IMR-90 (cell line): ENCODE measurements at regions not wholly inside any gene's neighbourhood (a gene's known extent, or its start where the extent isn't known, plus 50 kb on each side); places are given as distances from the start of the nearest gene placed in this dataset.

Experiments
- ATAC-seq: fragments of 200-7000 bp; cut with Tn5 transposase; 2 replicates; pipeline ENCODE4 v1.9.1; 2020; ENCODE audit warnings: low read depth, mild to moderate bottlenecking, moderate library complexity
- BruUV-seq: library from RNA; stranded (reverse); fragments of 400-500 nt; replicated peaks from 2 replicates; lab custom pipeline; 2021; lab: Mats Ljungman, UMichigan
- CTCF ChIA-PET: fragments of 300-600 bp; formaldehyde crosslinking; extraction: SDS; loops from one replicate; lab custom pipeline; 2021; ENCODE audit warnings: antibody characterized with exemption; lab: Yijun Ruan, JAX
- POLR2A ChIA-PET: fragments of 300-600 bp; sonication (Branson Sonifier 250); formaldehyde crosslinking; loops from one replicate; lab custom pipeline; 2022; ENCODE audit warnings: antibody characterized with exemption; ENCODE audit not compliant: unreplicated experiment; lab: Charles Lee
- DNase-seq: peaks from one replicate; pipeline ENCODE4 v3.0.0; 2013
- H2AFZ ChIP-seq: replicated peaks from 2 replicates; pipeline ENCODE3; 2013; ENCODE audit warnings: low read length, mild to moderate bottlenecking; ENCODE audit not compliant: poor library complexity
- H2AK5ac ChIP-seq: 2 replicates; pipeline ENCODE4 v1.6.1; 2013; ENCODE audit warnings: low read depth, low read length, inconsistent platforms
- H2AK9ac ChIP-seq: replicated peaks from 2 replicates; pipeline ENCODE3; 2013; ENCODE audit warnings: mild to moderate bottlenecking, low read depth, low read length, moderate library complexity; ENCODE audit not compliant: poor library complexity
- H2BK120ac ChIP-seq: 2 replicates; pipeline ENCODE4 v1.6.1; 2013; ENCODE audit warnings: low read depth, low read length, inconsistent platforms
- H2BK15ac ChIP-seq: 3 replicates; pipeline ENCODE4 v1.6.1; 2013; ENCODE audit warnings: low read depth, low read length, inconsistent platforms
- H2BK20ac ChIP-seq: 2 replicates; pipeline ENCODE4 v1.6.1; 2013; ENCODE audit warnings: low read depth, mild to moderate bottlenecking, inconsistent platforms, low read length, moderate library complexity
- H2BK5ac ChIP-seq: 2 replicates; pipeline ENCODE4 v1.6.1; 2013; ENCODE audit warnings: mild to moderate bottlenecking, low read depth, low read length, inconsistent platforms; ENCODE audit not compliant: poor library complexity, severe bottlenecking
- H3K14ac ChIP-seq: replicated peaks from 2 replicates; pipeline ENCODE4 v1.6.1; 2013; ENCODE audit warnings: low read depth, low read length, inconsistent platforms
- H3K18ac ChIP-seq: 2 replicates; pipeline ENCODE4 v1.6.1; 2013; ENCODE audit warnings: low read depth, low read length, control low read depth
- H3K23ac ChIP-seq: 2 replicates; pipeline ENCODE4 v1.6.1; 2013; ENCODE audit warnings: low read depth, low read length, inconsistent platforms
- H3K27ac ChIP-seq: 2 replicates; pipeline ENCODE4 v1.5.1; 2013; ENCODE audit warnings: mild to moderate bottlenecking, control low read depth, low read length; ENCODE audit not compliant: insufficient read depth
- H3K27me3 ChIP-seq: 2 replicates; pipeline ENCODE4 v1.6.1; 2013; ENCODE audit warnings: low read length; ENCODE audit not compliant: control insufficient read depth, insufficient read depth
- H3K36me3 ChIP-seq: 2 replicates; pipeline ENCODE4 v1.6.1; 2013; ENCODE audit warnings: low read length, mixed read lengths; ENCODE audit not compliant: control insufficient read depth, insufficient read depth
- H3K4ac ChIP-seq: 2 replicates; pipeline ENCODE4 v1.6.1; 2013; ENCODE audit warnings: low read depth, low read length, inconsistent platforms
- H3K4me1 ChIP-seq: 2 replicates; pipeline ENCODE4 v1.6.1; 2013; ENCODE audit warnings: low read length, mixed read lengths; ENCODE audit not compliant: control insufficient read depth, insufficient read depth
- H3K4me2 ChIP-seq: 2 replicates; pipeline ENCODE4 v1.6.1; 2013; ENCODE audit warnings: low read depth, mild to moderate bottlenecking, control low read depth, low read length, moderate library complexity
- H3K4me3 ChIP-seq: 2 replicates; pipeline ENCODE4 v1.5.1; 2013; ENCODE audit warnings: low read depth, mild to moderate bottlenecking, control low read depth, low read length, moderate library complexity; ENCODE audit not compliant: insufficient read depth
- H3K56ac ChIP-seq: 2 replicates; pipeline ENCODE4 v1.6.1; 2013; ENCODE audit warnings: low read length, inconsistent platforms; ENCODE audit not compliant: insufficient read depth; ENCODE audit errors: extremely low read depth
- H3K79me1 ChIP-seq, 2 experiments: 2 replicates each; pipeline ENCODE4 v1.6.1; 2013; ENCODE audit warnings: low read length in 2 of 2, inconsistent platforms in 1 of 2, low read depth in 1 of 2
- H3K9ac ChIP-seq: 2 replicates; pipeline ENCODE4 v1.6.1; 2013; ENCODE audit warnings: low read depth, low read length, control low read depth
- H3K9me1 ChIP-seq: 2 replicates; pipeline ENCODE4 v1.6.1; 2013; ENCODE audit warnings: low read length, inconsistent platforms; ENCODE audit not compliant: insufficient read depth
- H3K9me3 ChIP-seq: 2 replicates; pipeline ENCODE4 v1.6.1; 2013; ENCODE audit warnings: low read length; ENCODE audit not compliant: control insufficient read depth, insufficient read depth
- H4K20me1 ChIP-seq: 2 replicates; pipeline ENCODE4 v1.6.1; 2013; ENCODE audit warnings: low read length, inconsistent platforms; ENCODE audit not compliant: insufficient read depth
- H4K5ac ChIP-seq: 2 replicates; pipeline ENCODE4 v1.6.1; 2013; ENCODE audit warnings: mild to moderate bottlenecking, low read depth, low read length, control low read depth
- H4K8ac ChIP-seq, 2 experiments: 2 replicates each; pipeline ENCODE4 v1.6.1; 2013; ENCODE audit warnings: low read depth in 2 of 2, low read length in 2 of 2, control low read depth in 1 of 2, inconsistent platforms in 1 of 2
- H4K91ac ChIP-seq: 2 replicates; pipeline ENCODE4 v1.6.1; 2013; ENCODE audit warnings: low read depth, low read length, inconsistent platforms; ENCODE audit not compliant: insufficient read depth
- CHD1 ChIP-seq: IDR thresholded peaks from 2 replicates; pipeline ENCODE4 v1.6.1; 2012; ENCODE audit warnings: low read depth, low read length, improper control_type of control experiment
- FOS ChIP-seq: fragments of 150-350 bp; IDR thresholded peaks from 2 replicates; pipeline ENCODE4 v1.6.1; 2016; ENCODE audit warnings: low read depth, low read length
- NFE2L2 ChIP-seq: fragments of 150-350 bp; IDR thresholded peaks from 2 replicates; pipeline ENCODE4 v1.6.1; 2016; ENCODE audit warnings: low read depth, mild to moderate bottlenecking, low read length
- WGBS, 2 experiments: methylation state at CpG; one replicate each; pipeline versions ENCODE4 v1.1.5 to v1.1.7; 2013; ENCODE audit warnings: missing lambda C conversion rate in 2 of 2; ENCODE audit not compliant: insufficient read length in 1 of 2; ENCODE audit errors: extremely low coverage in 2 of 2; 5-methylcytosine and 5-hydroxymethylcytosine counted together
- dilution Hi-C: fragments of 300-500 bp; cut with HindIII; formaldehyde crosslinking; loops from one replicate; pipeline ENCODE4 v1.14.3; 2018; ENCODE audit warnings: low sequenced_read_pairs; ENCODE audit not compliant: unreplicated experiment
- in situ Hi-C: fragments of 300-500 bp; cut with MboI; formaldehyde crosslinking; loops from 3 replicates; pipeline ENCODE4 v1.14.3; 2019; ENCODE audit warnings: low sequenced_read_pairs, inconsistent platforms, mixed read lengths
- intact Hi-C: fragments of 100-400 bp; cut with micrococcal nuclease; formaldehyde crosslinking; loops from 2 replicates; pipeline ENCODE4 v1.10.0; 2022
- TF ChIP-seq, protein P1 (sequence below): fragments of 150-350 bp; IDR thresholded peaks from 2 replicates; pipeline ENCODE4 v1.6.1; 2017; ENCODE audit warnings: mild to moderate bottlenecking, antibody characterized with exemption, low read length, low read depth
- TF ChIP-seq, protein P2 (sequence below): conservative IDR thresholded peaks from 2 replicates; pipeline ENCODE4 v1.5.1; 2012; ENCODE audit warnings: mild to moderate bottlenecking, low read depth, low read length, improper control_type of control experiment

DNA sequence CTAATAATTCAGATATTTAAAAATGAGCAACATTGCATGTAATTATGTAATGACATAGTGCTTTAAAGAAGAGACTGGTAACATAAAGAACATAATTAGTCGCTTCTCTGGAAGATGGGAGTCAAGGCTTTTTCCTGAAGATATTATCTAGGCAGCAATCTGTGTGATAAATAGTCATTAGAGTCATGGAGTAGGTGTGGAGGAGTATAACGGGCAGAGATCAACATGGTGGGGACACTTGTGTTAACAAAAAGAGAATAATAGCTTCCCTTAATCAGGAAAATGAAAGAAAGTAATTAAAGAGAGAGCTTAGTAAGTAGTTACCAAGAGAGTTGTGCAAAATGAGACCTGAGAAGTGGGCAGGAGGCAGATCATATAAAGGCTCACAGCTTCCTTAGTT is 1417.1 kb upstream of the ATXN8OS start:
- Histone ChIP-seq H3K36me3 (no peaks in the 10 kb centered on the region), H3K27ac (no peak overlapping the region)

More for the DNA sequence above, 1417.1 kb upstream of the ATXN8OS start:
- in situ Hi-C loops, result no loop called here
- WGBS, 2 experiments, result no CpG with 5 or more reads among the region's 2 CpGs
- dilution Hi-C loops, result no loop called here
- Histone ChIP-seq H3K9me1 (no peaks in the 10 kb centered on the region), H4K5ac (no peak overlapping the region), H2AK5ac (no peak overlapping the region), H4K20me1 (no peaks in the 10 kb centered on the region), H3K14ac (no peak overlapping the region), H2BK15ac (no peak overlapping the region), H2BK5ac (no peak overlapping the region), H3K4ac (no peak overlapping the region), H4K91ac (no peak overlapping the region), H3K18ac (no peak overlapping the region), H2AFZ (no peak overlapping the region), H3K4me3 (no peak overlapping the region), H3K4me2 (no peak overlapping the region), H3K4me1 (no peaks in the 10 kb centered on the region), H3K23ac (no peak overlapping the region), H2BK120ac (no peak overlapping the region), H2BK20ac (no peak overlapping the region), H3K56ac (no peak overlapping the region), H3K27me3 (no peaks in the 10 kb centered on the region), H2AK9ac (no peak overlapping the region), H3K79me1 (no peaks in the 10 kb centered on the region), H4K8ac (no peak overlapping the region), H3K9ac (no peak overlapping the region), H3K9me3 (no peaks in the 10 kb centered on the region)
- POLR2A ChIA-PET, result no interaction called here
- intact Hi-C loops, result no loop called here
- TF ChIP-seq, protein P1, sequence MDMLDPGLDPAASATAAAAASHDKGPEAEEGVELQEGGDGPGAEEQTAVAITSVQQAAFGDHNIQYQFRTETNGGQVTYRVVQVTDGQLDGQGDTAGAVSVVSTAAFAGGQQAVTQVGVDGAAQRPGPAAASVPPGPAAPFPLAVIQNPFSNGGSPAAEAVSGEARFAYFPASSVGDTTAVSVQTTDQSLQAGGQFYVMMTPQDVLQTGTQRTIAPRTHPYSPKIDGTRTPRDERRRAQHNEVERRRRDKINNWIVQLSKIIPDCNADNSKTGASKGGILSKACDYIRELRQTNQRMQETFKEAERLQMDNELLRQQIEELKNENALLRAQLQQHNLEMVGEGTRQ, result no peak
- no peak for TF ChIP-seq NFE2L2
- TF ChIP-seq, protein P2, sequence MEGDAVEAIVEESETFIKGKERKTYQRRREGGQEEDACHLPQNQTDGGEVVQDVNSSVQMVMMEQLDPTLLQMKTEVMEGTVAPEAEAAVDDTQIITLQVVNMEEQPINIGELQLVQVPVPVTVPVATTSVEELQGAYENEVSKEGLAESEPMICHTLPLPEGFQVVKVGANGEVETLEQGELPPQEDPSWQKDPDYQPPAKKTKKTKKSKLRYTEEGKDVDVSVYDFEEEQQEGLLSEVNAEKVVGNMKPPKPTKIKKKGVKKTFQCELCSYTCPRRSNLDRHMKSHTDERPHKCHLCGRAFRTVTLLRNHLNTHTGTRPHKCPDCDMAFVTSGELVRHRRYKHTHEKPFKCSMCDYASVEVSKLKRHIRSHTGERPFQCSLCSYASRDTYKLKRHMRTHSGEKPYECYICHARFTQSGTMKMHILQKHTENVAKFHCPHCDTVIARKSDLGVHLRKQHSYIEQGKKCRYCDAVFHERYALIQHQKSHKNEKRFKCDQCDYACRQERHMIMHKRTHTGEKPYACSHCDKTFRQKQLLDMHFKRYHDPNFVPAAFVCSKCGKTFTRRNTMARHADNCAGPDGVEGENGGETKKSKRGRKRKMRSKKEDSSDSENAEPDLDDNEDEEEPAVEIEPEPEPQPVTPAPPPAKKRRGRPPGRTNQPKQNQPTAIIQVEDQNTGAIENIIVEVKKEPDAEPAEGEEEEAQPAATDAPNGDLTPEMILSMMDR, result no peak
- TF ChIP-seq CHD1, result no peak
- TF ChIP-seq FOS, result no peak
- BruUV-seq, result no TSS peak
- no peak for DNase-seq
- CTCF ChIA-PET, result no interaction called here
- no peak for ATAC-seq
